ENCODE measurements at regions not wholly inside any gene's neighbourhood (a gene's known extent, or its start where the extent isn't known, plus 50 kb on each side); places are given as distances from the start of the nearest gene placed in this dataset.

DNA sequence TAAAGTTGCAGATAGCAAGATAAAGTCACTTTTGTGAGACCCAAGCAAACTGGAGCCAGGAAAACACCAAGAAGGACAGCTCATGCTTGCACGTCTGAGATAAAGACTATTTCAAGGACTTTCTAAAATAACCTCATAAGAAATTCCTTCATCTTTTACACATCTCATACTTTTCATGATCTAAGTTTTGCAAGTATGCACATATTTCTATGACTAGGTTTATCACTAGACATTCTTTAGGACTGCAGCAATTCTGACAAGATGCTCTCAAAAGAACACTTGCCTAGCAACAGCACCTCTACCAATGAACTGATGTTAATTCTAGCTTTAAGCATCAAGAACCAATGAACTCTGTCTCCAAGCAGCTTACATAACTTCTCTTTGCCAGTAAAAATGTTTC lies 457.6 kb downstream of the SEMA3D start:
- Histone ChIP-seq H3K27me3 (ENCODE audit: low read length) (no peaks in the 10 kb centered on the region), H3F3A (ENCODE audit: low read length, unreplicated experiment) (no peaks in the 10 kb centered on the region), H3K9ac (ENCODE audit: low read length) (no peak overlapping the region), H3K79me2 (ENCODE audit: low read length) (no peaks in the 10 kb centered on the region), H3K4me2 (ENCODE audit: low read length) (no peak overlapping the region), H4K20me1 (ENCODE audit: low read length) (no peaks in the 10 kb centered on the region), H2AFZ (ENCODE audit: low read length) (no peak overlapping the region), H3K9me3 (ENCODE audit: low read length) (no peaks in the 10 kb centered on the region), H3K4me3 (ENCODE audit: low read length) (no peak overlapping the region), H3K9me2 (replicated peaks; ENCODE audit: low read length) (no peaks in the 10 kb centered on the region), H3K4me1 (ENCODE audit: insufficient read depth, low read length) (no peaks in the 10 kb centered on the region), H3K27ac (ENCODE audit: low read length) (no peak overlapping the region), H3K36me3 (ENCODE audit: low read depth, low read length) (no peaks in the 10 kb centered on the region)
- ATAC-seq (no peak), DNase-seq (no peak)
- no TSS peak for BruUV-seq (replicated peaks)
- TF ChIP-seq, protein P1, sequence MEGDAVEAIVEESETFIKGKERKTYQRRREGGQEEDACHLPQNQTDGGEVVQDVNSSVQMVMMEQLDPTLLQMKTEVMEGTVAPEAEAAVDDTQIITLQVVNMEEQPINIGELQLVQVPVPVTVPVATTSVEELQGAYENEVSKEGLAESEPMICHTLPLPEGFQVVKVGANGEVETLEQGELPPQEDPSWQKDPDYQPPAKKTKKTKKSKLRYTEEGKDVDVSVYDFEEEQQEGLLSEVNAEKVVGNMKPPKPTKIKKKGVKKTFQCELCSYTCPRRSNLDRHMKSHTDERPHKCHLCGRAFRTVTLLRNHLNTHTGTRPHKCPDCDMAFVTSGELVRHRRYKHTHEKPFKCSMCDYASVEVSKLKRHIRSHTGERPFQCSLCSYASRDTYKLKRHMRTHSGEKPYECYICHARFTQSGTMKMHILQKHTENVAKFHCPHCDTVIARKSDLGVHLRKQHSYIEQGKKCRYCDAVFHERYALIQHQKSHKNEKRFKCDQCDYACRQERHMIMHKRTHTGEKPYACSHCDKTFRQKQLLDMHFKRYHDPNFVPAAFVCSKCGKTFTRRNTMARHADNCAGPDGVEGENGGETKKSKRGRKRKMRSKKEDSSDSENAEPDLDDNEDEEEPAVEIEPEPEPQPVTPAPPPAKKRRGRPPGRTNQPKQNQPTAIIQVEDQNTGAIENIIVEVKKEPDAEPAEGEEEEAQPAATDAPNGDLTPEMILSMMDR (conservative IDR thresholded peaks at IDR 0.05; ENCODE audit: low read depth, low read length), result no peak
- no peak for TF ChIP-seq EZH2 (IDR thresholded peaks at IDR 0.05; ENCODE audit: low read length, unreplicated experiment)
- no peak for TF ChIP-seq EZH2phosphoT487 (IDR thresholded peaks at IDR 0.05; ENCODE audit: borderline replicate concordance, low read length)
- intact Hi-C loops (cut with micrococcal nuclease), result no loop called here
- ChIA-PET CTCF (no interaction called here), POLR2A (ENCODE audit: unreplicated experiment) (no interaction called here)

- TF ChIP-seq, protein P1 (conservative IDR thresholded peaks at IDR 0.05; ENCODE audit: low read depth, low read length), result no peak
- TF ChIP-seq EZH2 (IDR thresholded peaks at IDR 0.05; ENCODE audit: low read length, unreplicated experiment) (no peak), EZH2phosphoT487 (IDR thresholded peaks at IDR 0.05; ENCODE audit: borderline replicate concordance, low read length) (no peak)
- intact Hi-C loops (cut with micrococcal nuclease), result no loop called here
- no peaks in the 10 kb centered on the region for H3F3A ChIP-seq (ENCODE audit: low read length, unreplicated experiment)
- no peaks in the 10 kb centered on the region for H3K79me2 ChIP-seq (ENCODE audit: low read length)
- no peaks in the 10 kb centered on the region for H3K27me3 ChIP-seq (ENCODE audit: low read length)
- H3K4me1 ChIP-seq (ENCODE audit: insufficient read depth, low read length), result no peaks in the 10 kb centered on the region
- DNase-seq, result no peak
- no peak for ATAC-seq
- no peak overlapping the region for H3K4me2 ChIP-seq (ENCODE audit: low read length)
- H3K27ac ChIP-seq (ENCODE audit: low read length), result no peak overlapping the region
- no peak overlapping the region for H2AFZ ChIP-seq (ENCODE audit: low read length)
- H3K9ac ChIP-seq (ENCODE audit: low read length), result no peak overlapping the region
- POLR2A ChIA-PET (ENCODE audit: unreplicated experiment), result no interaction called here
- CTCF ChIA-PET, result no interaction called here
- BruUV-seq (replicated peaks), result no TSS peak
- H3K9me3 ChIP-seq (ENCODE audit: low read length), result no peaks in the 10 kb centered on the region
- H3K9me2 ChIP-seq (replicated peaks; ENCODE audit: low read length), result no peaks in the 10 kb centered on the region
- no peaks in the 10 kb centered on the region for H3K36me3 ChIP-seq (ENCODE audit: low read depth, low read length)
- no peak overlapping the region for H3K4me3 ChIP-seq (ENCODE audit: low read length)
- H4K20me1 ChIP-seq (ENCODE audit: low read length), result no peaks in the 10 kb centered on the region
Observed at GRCh38 chr7:84722734-84723133, 464.1 kb downstream of the SEMA3D start.

DNA sequence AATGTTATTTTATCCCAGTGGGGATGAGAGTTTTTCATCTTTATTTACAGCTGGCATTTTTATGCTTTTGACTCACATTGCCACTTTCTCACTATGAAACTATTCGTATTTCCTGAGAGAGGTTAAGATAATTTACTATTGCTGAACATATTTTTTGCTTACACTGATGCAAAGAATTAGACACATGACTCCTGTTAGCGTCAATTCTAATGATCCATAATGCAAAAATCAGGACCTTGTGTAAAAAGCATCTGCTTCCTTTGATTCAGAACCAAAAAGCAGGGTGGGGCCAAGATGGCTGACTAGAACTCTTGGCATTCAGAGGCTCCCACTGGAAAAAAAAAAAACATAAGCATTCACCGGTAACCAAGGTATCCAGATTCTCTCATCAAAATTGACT lies 464.8 kb downstream of the SEMA3D start:
- no peak overlapping the region for H3K4me3 ChIP-seq (ENCODE audit: low read length)
- H2AFZ ChIP-seq (ENCODE audit: low read length), result no peak overlapping the region
- H3K79me2 ChIP-seq (ENCODE audit: low read length), result no peaks in the 10 kb centered on the region
- no peak for ATAC-seq
- H3K9ac ChIP-seq (ENCODE audit: low read length), result no peak overlapping the region
- no peaks in the 10 kb centered on the region for H3F3A ChIP-seq (ENCODE audit: low read length, unreplicated experiment)
- no peak overlapping the region for H3K27ac ChIP-seq (ENCODE audit: low read length)
- intact Hi-C loops (cut with micrococcal nuclease), result no loop called here
- H3K9me2 ChIP-seq (replicated peaks; ENCODE audit: low read length), result no peaks in the 10 kb centered on the region
- no peaks in the 10 kb centered on the region for H3K27me3 ChIP-seq (ENCODE audit: low read length)
- no peaks in the 10 kb centered on the region for H4K20me1 ChIP-seq (ENCODE audit: low read length)
- H3K4me2 ChIP-seq (ENCODE audit: low read length), result no peak overlapping the region
- POLR2A ChIA-PET (ENCODE audit: unreplicated experiment), result no interaction called here
- no peak for TF ChIP-seq EZH2 (IDR thresholded peaks at IDR 0.05; ENCODE audit: low read length, unreplicated experiment)
- no peak for TF ChIP-seq EZH2phosphoT487 (IDR thresholded peaks at IDR 0.05; ENCODE audit: borderline replicate concordance, low read length)
- TF ChIP-seq, protein P1 (conservative IDR thresholded peaks at IDR 0.05; ENCODE audit: low read depth, low read length), result no peak
- H3K36me3 ChIP-seq (ENCODE audit: low read depth, low read length), result no peaks in the 10 kb centered on the region
- DNase-seq, result no peak
- H3K9me3 ChIP-seq (ENCODE audit: low read length), result no peaks in the 10 kb centered on the region
- no peaks in the 10 kb centered on the region for H3K4me1 ChIP-seq (ENCODE audit: insufficient read depth, low read length)
- CTCF ChIA-PET, result no interaction called here
- BruUV-seq (replicated peaks), result no TSS peak

Measured in PC-3 (cell line).